Lower leg skin (tissue), 3 donors: ENCODE measurements at regions not wholly inside any gene's neighbourhood (a gene's known extent, or its start where the extent isn't known, plus 50 kb on each side); places are given as distances from the start of the nearest gene placed in this dataset.

ENCODE experiments used
- POLR2A ChIP-seq, 2 donors: fragments of 450-650 bp; IDR thresholded peaks; one replicate each; pipeline ENCODE4 v1.6.1; 2016 to 2017; ENCODE audit warnings: antibody characterized with exemption in 2 of 2, mild to moderate bottlenecking in 1 of 2, moderate library complexity in 1 of 2
- TF ChIP-seq, protein P1 (sequence below), 3 donors: fragments of 450-650 bp; IDR thresholded peaks; one replicate each; pipeline ENCODE4 v1.5.1; 2016; ENCODE audit warnings: antibody characterized with exemption in 3 of 3, mild to moderate bottlenecking in 3 of 3, moderate library complexity in 2 of 3

DNA sequence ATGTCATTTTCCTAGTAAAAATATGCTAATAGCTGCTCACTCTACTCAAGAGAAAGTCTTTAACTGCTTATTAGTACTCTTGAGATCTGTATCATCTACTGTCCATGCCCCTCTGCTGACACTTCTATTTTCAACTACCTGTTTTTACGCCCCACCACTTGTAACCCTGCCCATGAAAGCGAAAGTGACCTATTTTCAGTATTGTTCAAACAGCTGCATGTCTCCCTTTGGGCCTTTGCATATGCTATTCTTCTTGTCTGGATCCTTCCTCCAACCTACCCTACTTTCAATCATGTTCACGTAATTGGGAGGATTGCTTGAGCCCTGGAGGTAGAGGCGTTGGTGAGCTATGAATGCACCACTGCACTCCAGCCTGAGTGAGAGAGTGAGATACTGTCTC is 1481.3 kb downstream of the GATA3 start:
- TF ChIP-seq, protein P1, sequence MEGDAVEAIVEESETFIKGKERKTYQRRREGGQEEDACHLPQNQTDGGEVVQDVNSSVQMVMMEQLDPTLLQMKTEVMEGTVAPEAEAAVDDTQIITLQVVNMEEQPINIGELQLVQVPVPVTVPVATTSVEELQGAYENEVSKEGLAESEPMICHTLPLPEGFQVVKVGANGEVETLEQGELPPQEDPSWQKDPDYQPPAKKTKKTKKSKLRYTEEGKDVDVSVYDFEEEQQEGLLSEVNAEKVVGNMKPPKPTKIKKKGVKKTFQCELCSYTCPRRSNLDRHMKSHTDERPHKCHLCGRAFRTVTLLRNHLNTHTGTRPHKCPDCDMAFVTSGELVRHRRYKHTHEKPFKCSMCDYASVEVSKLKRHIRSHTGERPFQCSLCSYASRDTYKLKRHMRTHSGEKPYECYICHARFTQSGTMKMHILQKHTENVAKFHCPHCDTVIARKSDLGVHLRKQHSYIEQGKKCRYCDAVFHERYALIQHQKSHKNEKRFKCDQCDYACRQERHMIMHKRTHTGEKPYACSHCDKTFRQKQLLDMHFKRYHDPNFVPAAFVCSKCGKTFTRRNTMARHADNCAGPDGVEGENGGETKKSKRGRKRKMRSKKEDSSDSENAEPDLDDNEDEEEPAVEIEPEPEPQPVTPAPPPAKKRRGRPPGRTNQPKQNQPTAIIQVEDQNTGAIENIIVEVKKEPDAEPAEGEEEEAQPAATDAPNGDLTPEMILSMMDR (IDR thresholded peaks at IDR 0.05) = no peak
- no peak for TF ChIP-seq POLR2A (IDR thresholded peaks at IDR 0.05)
